Esophagus muscularis mucosa (tissue), 4 donors: ENCODE measurements at regions not wholly inside any gene's neighbourhood (a gene's known extent, or its start where the extent isn't known, plus 50 kb on each side); places are given as distances from the start of the nearest gene placed in this dataset.
A peak's percentile ranks its signal among the peaks of the same experiment; 100 is the strongest.

ENCODE experiments used
- DNase-seq: peaks from one replicate; pipeline ENCODE4 v3.0.0-alpha.2; 2017; ENCODE audit errors: extremely low spot score
- H3K27ac ChIP-seq, 4 donors: fragments of 200-600 bp; sonication (generic); replicated peaks in 1 of 4; 1 replicate in 3 of 4; 2 replicates in 1 of 4; pipeline ENCODE4 v1.5.1; 2016 to 2019; ENCODE audit warnings: mild to moderate bottlenecking in 1 of 4
- H3K27me3 ChIP-seq, 4 donors: fragments of 200-600 bp; sonication (generic); one replicate each; pipeline versions ENCODE4 v1.5.1 to v1.6.0; 2016 to 2019
- H3K36me3 ChIP-seq, 4 donors: fragments of 200-600 bp; sonication (generic); one replicate each; pipeline ENCODE4 v1.5.1; 2016 to 2019
- H3K4me1 ChIP-seq, 4 donors: fragments of 200-600 bp; sonication (generic); one replicate each; pipeline ENCODE4 v1.5.1; 2016 to 2019
- H3K4me3 ChIP-seq, 4 donors: fragments of 200-600 bp; sonication (generic); 1 replicate in 2 of 4; 2 replicates in 2 of 4; pipeline ENCODE4 v1.5.1; 2016 to 2019; ENCODE audit warnings: mild to moderate bottlenecking in 4 of 4, moderate library complexity in 1 of 4
- H3K9me3 ChIP-seq, 4 donors: fragments of 200-600 bp; sonication (generic); 1 replicate in 3 of 4; 2 replicates in 1 of 4; pipeline ENCODE4 v1.5.1; 2016 to 2019
- CTCF ChIP-seq, 3 experiments: fragments of 200-600 bp in 2 of 3; fragments of 450-650 bp in 1 of 3; sonication (generic) in 2 of 3; IDR thresholded peaks; one replicate each; pipeline ENCODE4 v1.5.1; 2017 to 2019; ENCODE audit warnings: antibody characterized with exemption in 3 of 3, mild to moderate bottlenecking in 2 of 3, moderate library complexity in 1 of 3
- EP300 ChIP-seq: sonication (generic); formaldehyde crosslinking; IDR thresholded peaks from one replicate; pipeline ENCODE4 v1.6.1; 2017; ENCODE audit warnings: antibody characterized with exemption
- POLR2A ChIP-seq: fragments of 450-650 bp; IDR thresholded peaks from one replicate; pipeline ENCODE4 v1.6.1; 2017; ENCODE audit warnings: antibody characterized with exemption, moderate library complexity, mild to moderate bottlenecking, low read depth
- POLR2AphosphoS5 ChIP-seq, 2 donors: sonication (generic); formaldehyde crosslinking; IDR thresholded peaks; one replicate each; pipeline ENCODE4 v1.6.1; 2017; ENCODE audit warnings: antibody characterized with exemption in 2 of 2
- WGBS: methylation state at CpG from one replicate; pipeline ENCODE4 v1.1.5; 2018; 5-methylcytosine and 5-hydroxymethylcytosine counted together
- intact Hi-C: fragments of 100-400 bp; cut with DNase I; formaldehyde crosslinking; loops from one replicate; pipeline ENCODE4 v1.15.1; 2023

GRCh38 chr9:82601293-82601771 lies 461.6 kb downstream of the RASEF start:
- Histone ChIP-seq H3K4me1 (peaks cover 6 to 43% (median 41%) of the 10 kb centered on the region in 4 donors), H3K4me3 (no peak overlapping the region), H3K27ac (no peak overlapping the region), H3K9me3 (no peaks in the 10 kb centered on the region), H3K27me3 (no peaks in the 10 kb centered on the region), H3K36me3 (no peaks in the 10 kb centered on the region)
- TF ChIP-seq POLR2A (no peak), POLR2AphosphoS5 (IDR thresholded peaks at IDR 0.05) (peak in 1 of 2 donors; percentile 22)
- intact Hi-C loops = no loop called here
- DNase-seq = no peak
- WGBS = 47% methylated on average over 2 of the region's 2 CpGs

GRCh38 chr9:82604947-82605656 lies 457.8 kb downstream of the RASEF start:
- Histone ChIP-seq H3K27me3 (no peaks in the 10 kb centered on the region), H3K4me3 (no peak overlapping the region), H3K27ac (no peak overlapping the region), H3K4me1 (peaks cover 3 to 33% (median 22%) of the 10 kb centered on the region in 4 donors), H3K36me3 (no peaks in the 10 kb centered on the region), H3K9me3 (no peaks in the 10 kb centered on the region)
- intact Hi-C loops = no loop called here
- 49% methylated on average over 3 of the region's 3 CpGs for WGBS
- no peak for DNase-seq
- TF ChIP-seq POLR2A (no peak), POLR2AphosphoS5 (IDR thresholded peaks at IDR 0.05) (no peak), EP300 (no peak), CTCF (IDR thresholded peaks at IDR 0.05) (no peak)

GRCh38 chr9:82605657-82606031 lies 457.3 kb downstream of the RASEF start:
- no peak for DNase-seq
- TF ChIP-seq POLR2A = no peak
- Histone ChIP-seq H3K27me3 (no peaks in the 10 kb centered on the region), H3K36me3 (no peaks in the 10 kb centered on the region), H3K4me1 (peaks cover 3 to 29% (median 22%) of the 10 kb centered on the region in 4 donors), H3K4me3 (no peak overlapping the region), H3K9me3 (no peaks in the 10 kb centered on the region), H3K27ac (no peak overlapping the region)
- intact Hi-C loops = no loop called here

- Histone ChIP-seq H3K4me3 (no peak overlapping the region), H3K9me3 (no peaks in the 10 kb centered on the region), H3K27ac (no peak overlapping the region), H3K4me1 (peaks cover 3 to 25% (median 21%) of the 10 kb centered on the region in 4 donors), H3K36me3 (no peaks in the 10 kb centered on the region), H3K27me3 (no peaks in the 10 kb centered on the region)
- DNase-seq = no peak
- 23% methylated on average over 1 of the region's 1 CpG for WGBS
- intact Hi-C loops = no loop called here
- no peak for TF ChIP-seq POLR2AphosphoS5 (IDR thresholded peaks at IDR 0.05)
- TF ChIP-seq EP300 = no peak
- TF ChIP-seq CTCF (IDR thresholded peaks at IDR 0.05) = no peak
- TF ChIP-seq POLR2A = no peak
These were observed 456.9 kb downstream of the RASEF start for GRCh38 chr9:82606071-82606470.

- Histone ChIP-seq H3K27me3 (no peaks in the 10 kb centered on the region), H3K9me3 (no peaks in the 10 kb centered on the region), H3K36me3 (no peaks in the 10 kb centered on the region), H3K27ac (no peak overlapping the region), H3K4me1 (peaks cover 3 to 23% (median 19%) of the 10 kb centered on the region in 4 donors), H3K4me3 (no peak overlapping the region)
- DNase-seq = no peak
- intact Hi-C loops = no loop called here
- no peak for TF ChIP-seq POLR2AphosphoS5 (IDR thresholded peaks at IDR 0.05)
- TF ChIP-seq POLR2A = no peak
- peak; percentile 59 to 67 (median 60) for TF ChIP-seq CTCF (IDR thresholded peaks at IDR 0.05)
- 49% methylated on average over 7 of the region's 7 CpGs for WGBS
These were observed 456.2 kb downstream of the RASEF start for GRCh38 chr9:82606492-82607382.
